Tibial artery (tissue), 4 donors: ENCODE measurements at regions not wholly inside any gene's neighbourhood (a gene's known extent, or its start where the extent isn't known, plus 50 kb on each side); places are given as distances from the start of the nearest gene placed in this dataset.

Source experiments
- DNase-seq, 2 donors: peaks; one replicate each; pipeline ENCODE4 v3.0.0-alpha.2; 2019
- H3K27ac ChIP-seq, 2 donors: fragments of 200-600 bp; sonication (generic) in 1 of 2; 1 replicate in 1 of 2; 2 replicates in 1 of 2; pipeline ENCODE4 v1.5.1; 2018 to 2019; ENCODE audit warnings: mild to moderate bottlenecking in 1 of 2
- H3K27me3 ChIP-seq, 2 donors: fragments of 200-600 bp; sonication (generic) in 1 of 2; one replicate each; pipeline versions ENCODE4 v1.5.1 to v1.6.0; 2016 to 2019
- H3K36me3 ChIP-seq, 3 donors: fragments of 200-600 bp; sonication (generic) in 2 of 3; one replicate each; pipeline ENCODE4 v1.5.1; 2016 to 2019; ENCODE audit warnings: mild to moderate bottlenecking in 2 of 3
- H3K4me1 ChIP-seq, 4 donors: fragments of 200-600 bp; sonication (generic) in 2 of 4; 1 replicate in 3 of 4; 2 replicates in 1 of 4; pipeline ENCODE4 v1.5.1; 2016 to 2019
- H3K4me3 ChIP-seq, 2 donors: fragments of 200-600 bp; sonication (generic) in 1 of 2; 1 replicate in 1 of 2; 2 replicates in 1 of 2; pipeline ENCODE4 v1.5.1; 2018 to 2019; ENCODE audit warnings: mild to moderate bottlenecking in 2 of 2
- H3K9me3 ChIP-seq, 3 donors: fragments of 200-600 bp; sonication (generic) in 1 of 3; one replicate each; pipeline ENCODE4 v1.5.1; 2016 to 2019
- CTCF ChIP-seq, 2 experiments: fragments of 200-600 bp in 1 of 2; fragments of 450-650 bp in 1 of 2; IDR thresholded peaks; one replicate each; pipeline ENCODE4 v1.5.1; 2017 to 2019; ENCODE audit warnings: antibody characterized with exemption in 2 of 2, mild to moderate bottlenecking in 1 of 2, moderate library complexity in 1 of 2
- intact Hi-C: fragments of 100-400 bp; cut with DNase I; formaldehyde crosslinking; loops from one replicate; pipeline ENCODE4 v1.15.0; 2023; ENCODE audit warnings: low total_unique reads

GRCh38 chr18:4597301-4597700, 142.2 kb upstream of the DLGAP1 start:
- intact Hi-C loops: no loop called here
- H3K36me3 ChIP-seq: no peaks in the 10 kb centered on the region
- no peak for DNase-seq
- no peaks in the 10 kb centered on the region for H3K27me3 ChIP-seq
- TF ChIP-seq CTCF (IDR thresholded peaks at IDR 0.05): no peak
- no peaks in the 10 kb centered on the region for H3K9me3 ChIP-seq
- no peak overlapping the region for H3K27ac ChIP-seq
- H3K4me1 ChIP-seq: no peaks in the 10 kb centered on the region
- H3K4me3 ChIP-seq: no peak overlapping the region

- intact Hi-C loops: no loop called here
- H3K9me3 ChIP-seq: no peaks in the 10 kb centered on the region
- no peak for TF ChIP-seq CTCF (IDR thresholded peaks at IDR 0.05)
- no peaks in the 10 kb centered on the region for H3K36me3 ChIP-seq
- H3K27ac ChIP-seq: no peak overlapping the region
- no peak for DNase-seq
- H3K4me1 ChIP-seq: no peaks in the 10 kb centered on the region
- no peaks in the 10 kb centered on the region for H3K27me3 ChIP-seq
- no peak overlapping the region for H3K4me3 ChIP-seq
Observed at GRCh38 chr18:4593895-4594294, 138.8 kb upstream of the DLGAP1 start.

- no peaks in the 10 kb centered on the region for H3K9me3 ChIP-seq
- no peaks in the 10 kb centered on the region for H3K36me3 ChIP-seq
- no peaks in the 10 kb centered on the region for H3K27me3 ChIP-seq
- no peak for DNase-seq
- TF ChIP-seq CTCF (IDR thresholded peaks at IDR 0.05): no peak
- intact Hi-C loops: no loop called here
- H3K27ac ChIP-seq: no peak overlapping the region
- H3K4me3 ChIP-seq: no peak overlapping the region
- H3K4me1 ChIP-seq: no peaks in the 10 kb centered on the region
Observed at GRCh38 chr18:4593459-4593858, 138.4 kb upstream of the DLGAP1 start.

GRCh38 chr18:4589056-4589800, 134.1 kb upstream of the DLGAP1 start:
- no peak overlapping the region for H3K27ac ChIP-seq
- no peak for DNase-seq
- no peaks in the 10 kb centered on the region for H3K4me1 ChIP-seq
- intact Hi-C loops: no loop called here
- no peak for TF ChIP-seq CTCF (IDR thresholded peaks at IDR 0.05)
- no peaks in the 10 kb centered on the region for H3K9me3 ChIP-seq
- H3K36me3 ChIP-seq: no peaks in the 10 kb centered on the region
- H3K4me3 ChIP-seq: no peak overlapping the region
- H3K27me3 ChIP-seq: no peaks in the 10 kb centered on the region

GRCh38 chr18:4587204-4587603, 132.1 kb upstream of the DLGAP1 start:
- H3K9me3 ChIP-seq: no peaks in the 10 kb centered on the region
- no peaks in the 10 kb centered on the region for H3K4me1 ChIP-seq
- no peak for DNase-seq
- H3K4me3 ChIP-seq: no peak overlapping the region
- intact Hi-C loops: no loop called here
- no peaks in the 10 kb centered on the region for H3K36me3 ChIP-seq
- H3K27ac ChIP-seq: no peak overlapping the region
- no peaks in the 10 kb centered on the region for H3K27me3 ChIP-seq
- TF ChIP-seq CTCF (IDR thresholded peaks at IDR 0.05): no peak

- Histone ChIP-seq H3K27ac (no peak overlapping the region), H3K4me1 (no peaks in the 10 kb centered on the region), H3K36me3 (no peaks in the 10 kb centered on the region), H3K27me3 (no peaks in the 10 kb centered on the region), H3K9me3 (no peaks in the 10 kb centered on the region), H3K4me3 (no peak overlapping the region)
- DNase-seq: no peak
- intact Hi-C loops: no loop called here
- no peak for TF ChIP-seq CTCF (IDR thresholded peaks at IDR 0.05)
Observed at GRCh38 chr18:4586731-4587130, 131.6 kb upstream of the DLGAP1 start.
